Body of pancreas (tissue), 4 donors: ENCODE measurements at regions not wholly inside any gene's neighbourhood (a gene's known extent, or its start where the extent isn't known, plus 50 kb on each side); places are given as distances from the start of the nearest gene placed in this dataset.

Experiments
- ATAC-seq: fragments of 150-250 bp; one replicate; pipeline ENCODE4 v1.9.1; 2016
- DNase-seq, 4 donors: peaks; one replicate each; pipeline ENCODE4 v3.0.0-alpha.2; 2019
- H3K27ac ChIP-seq, 4 donors: fragments of 200-600 bp; sonication (generic); 1 replicate in 3 of 4; 2 replicates in 1 of 4; pipeline versions ENCODE4 v1.5.1 to v1.6.1; 2016 to 2019; ENCODE audit warnings: mild to moderate bottlenecking in 1 of 4, mixed read lengths in 1 of 4, moderate library complexity in 1 of 4
- H3K27me3 ChIP-seq, 2 donors: fragments of 200-600 bp; sonication (generic); one replicate each; pipeline ENCODE4 v1.6.0; 2016; ENCODE audit warnings: mild to moderate bottlenecking in 1 of 2
- H3K36me3 ChIP-seq, 2 donors: fragments of 200-600 bp; sonication (generic); replicated peaks in 1 of 2; 2 replicates each; pipeline ENCODE4 v1.5.1; 2016; ENCODE audit warnings: low read depth in 2 of 2; ENCODE audit not compliant: insufficient read depth in 1 of 2
- H3K4me1 ChIP-seq: fragments of 200-600 bp; sonication (generic); one replicate; pipeline ENCODE4 v1.6.0; 2016
- H3K4me3 ChIP-seq, 2 donors: fragments of 200-600 bp; sonication (generic); 1 replicate in 1 of 2; 2 replicates in 1 of 2; pipeline ENCODE4 v1.5.1; 2016 to 2019
- H3K9me3 ChIP-seq, 3 donors: fragments of 200-600 bp; sonication (generic); 1 replicate in 2 of 3; 2 replicates in 1 of 3; pipeline ENCODE4 v1.5.1; 2016
- POLR2A ChIP-seq, 3 donors: fragments of 450-650 bp; IDR thresholded peaks; one replicate each; pipeline ENCODE4 v1.6.1; 2016; ENCODE audit warnings: antibody characterized with exemption in 3 of 3, mild to moderate bottlenecking in 2 of 3
- WGBS, 2 donors: methylation state at CpG; one replicate each; pipeline ENCODE4 v1.1.5; 2017; 5-methylcytosine and 5-hydroxymethylcytosine counted together
- intact Hi-C: fragments of 100-400 bp; cut with DNase I; formaldehyde crosslinking; loops from one replicate; pipeline ENCODE4 v1.15.1; 2023
- TF ChIP-seq, protein P1 (sequence below), 7 experiments: fragments of 450-650 bp in 4 of 7; fragments of 200-600 bp in 3 of 7; sonication (generic) in 3 of 7; IDR thresholded peaks; one replicate each; pipeline ENCODE4 v1.5.1; 2016 to 2019; ENCODE audit warnings: antibody characterized with exemption in 7 of 7

- no peak overlapping the region for H3K27ac ChIP-seq
These were observed 131.9 kb downstream of the RAP2A start for GRCh38 chr13:97565906-97566305.

GRCh38 chr13:97566907-97567306 is 132.9 kb downstream of the RAP2A start:
- H3K9me3 ChIP-seq = no peaks in the 10 kb centered on the region
- H3K27me3 ChIP-seq = no peaks in the 10 kb centered on the region
- WGBS, 2 donors = 82 to 88% methylated on average over 2 of the region's 2 CpGs
- intact Hi-C loops = no loop called here
- TF ChIP-seq, protein P1, sequence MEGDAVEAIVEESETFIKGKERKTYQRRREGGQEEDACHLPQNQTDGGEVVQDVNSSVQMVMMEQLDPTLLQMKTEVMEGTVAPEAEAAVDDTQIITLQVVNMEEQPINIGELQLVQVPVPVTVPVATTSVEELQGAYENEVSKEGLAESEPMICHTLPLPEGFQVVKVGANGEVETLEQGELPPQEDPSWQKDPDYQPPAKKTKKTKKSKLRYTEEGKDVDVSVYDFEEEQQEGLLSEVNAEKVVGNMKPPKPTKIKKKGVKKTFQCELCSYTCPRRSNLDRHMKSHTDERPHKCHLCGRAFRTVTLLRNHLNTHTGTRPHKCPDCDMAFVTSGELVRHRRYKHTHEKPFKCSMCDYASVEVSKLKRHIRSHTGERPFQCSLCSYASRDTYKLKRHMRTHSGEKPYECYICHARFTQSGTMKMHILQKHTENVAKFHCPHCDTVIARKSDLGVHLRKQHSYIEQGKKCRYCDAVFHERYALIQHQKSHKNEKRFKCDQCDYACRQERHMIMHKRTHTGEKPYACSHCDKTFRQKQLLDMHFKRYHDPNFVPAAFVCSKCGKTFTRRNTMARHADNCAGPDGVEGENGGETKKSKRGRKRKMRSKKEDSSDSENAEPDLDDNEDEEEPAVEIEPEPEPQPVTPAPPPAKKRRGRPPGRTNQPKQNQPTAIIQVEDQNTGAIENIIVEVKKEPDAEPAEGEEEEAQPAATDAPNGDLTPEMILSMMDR (IDR thresholded peaks at IDR 0.05) = no peak
- no peak for TF ChIP-seq POLR2A (IDR thresholded peaks at IDR 0.05)
- no peak overlapping the region for H3K4me3 ChIP-seq
- ATAC-seq (no peak), DNase-seq (no peak)
- H3K27ac ChIP-seq = no peak overlapping the region
- H3K4me1 ChIP-seq = peaks cover 7% of the 10 kb centered on the region
- H3K36me3 ChIP-seq = no peaks in the 10 kb centered on the region

More at GRCh38 chr13:97565906-97566305, 131.9 kb downstream of the RAP2A start:
- no peak for ATAC-seq
- Histone ChIP-seq H3K36me3 (no peaks in the 10 kb centered on the region), H3K4me1 (peaks cover 7% of the 10 kb centered on the region), H3K9me3 (no peaks in the 10 kb centered on the region), H3K27me3 (no peaks in the 10 kb centered on the region), H3K4me3 (no peak overlapping the region)
- intact Hi-C loops = no loop called here
- 70 to 72% methylated on average over 3 of the region's 3 CpGs for WGBS, 2 donors
- TF ChIP-seq, protein P1 (IDR thresholded peaks at IDR 0.05) = no peak
- no peak for TF ChIP-seq POLR2A (IDR thresholded peaks at IDR 0.05)
- DNase-seq = no peak

DNA sequence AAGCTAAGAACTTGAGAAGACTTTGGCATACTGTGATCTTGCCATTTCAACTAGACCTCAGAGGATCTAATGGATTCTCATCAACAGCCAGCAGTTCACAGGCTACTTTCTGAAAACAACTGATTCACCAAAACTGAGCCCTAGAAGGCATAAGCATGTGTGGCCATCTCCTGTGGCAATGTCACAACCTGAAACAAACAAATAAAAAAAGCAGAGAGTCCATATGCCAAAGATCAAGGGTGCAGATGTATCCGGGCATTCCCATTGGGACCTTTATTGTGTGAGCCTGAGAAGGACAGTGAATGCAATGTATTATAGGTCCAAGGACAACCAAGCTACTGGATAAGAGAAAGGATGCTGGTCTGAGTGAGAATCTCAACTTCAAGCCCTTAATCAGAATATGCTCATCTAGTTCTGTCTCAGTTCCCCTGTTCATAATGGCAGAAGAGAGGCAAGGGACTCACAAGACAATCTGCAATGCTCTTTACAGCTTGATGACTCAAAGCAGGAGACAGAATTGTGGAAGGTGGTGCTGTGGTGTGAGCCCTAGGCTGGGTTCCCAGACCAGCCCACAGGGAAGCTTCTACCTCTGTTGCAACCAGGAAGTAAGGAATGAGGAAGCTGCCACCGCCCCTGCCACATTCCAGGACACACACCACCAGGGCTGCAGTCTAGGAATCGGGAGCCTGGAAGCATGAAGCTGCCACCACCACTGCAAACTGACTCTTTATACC is 133.7 kb downstream of the RAP2A start:
- Histone ChIP-seq H3K27ac (peak overlapping the region in 2 of 4 donors; percentile 44 to 62), H3K27me3 (no peaks in the 10 kb centered on the region), H3K4me3 (no peak overlapping the region), H3K9me3 (no peaks in the 10 kb centered on the region), H3K4me1 (peaks cover 7% of the 10 kb centered on the region), H3K36me3 (no peaks in the 10 kb centered on the region)
- intact Hi-C loops = no loop called here
- TF ChIP-seq, protein P1 (IDR thresholded peaks at IDR 0.05) = no peak
- no peak for TF ChIP-seq POLR2A (IDR thresholded peaks at IDR 0.05)
- peak; percentile 84 for ATAC-seq
- WGBS, 2 donors = 25 to 68% methylated on average over 2 to 3 of the region's 3 CpGs
- peak; percentile 54 to 66 (median 60) for DNase-seq

- 30 to 50% methylated on average over 1 of the region's 1 CpG for WGBS, 2 donors
- no peak for TF ChIP-seq POLR2A (IDR thresholded peaks at IDR 0.05)
- TF ChIP-seq, protein P1 (IDR thresholded peaks at IDR 0.05) = no peak
- no peak overlapping the region for H3K4me3 ChIP-seq
- no peaks in the 10 kb centered on the region for H3K9me3 ChIP-seq
- ATAC-seq (peak; percentile 88), DNase-seq (peak; percentile 50 to 65 (median 58))
- H3K36me3 ChIP-seq = no peaks in the 10 kb centered on the region
- peak overlapping the region in 2 of 4 donors; percentile 44 to 62 for H3K27ac ChIP-seq
- peaks cover 7% of the 10 kb centered on the region for H3K4me1 ChIP-seq
- intact Hi-C loops = no loop called here
- no peaks in the 10 kb centered on the region for H3K27me3 ChIP-seq
These were observed 134.9 kb downstream of the RAP2A start for GRCh38 chr13:97568850-97569249.

DNA sequence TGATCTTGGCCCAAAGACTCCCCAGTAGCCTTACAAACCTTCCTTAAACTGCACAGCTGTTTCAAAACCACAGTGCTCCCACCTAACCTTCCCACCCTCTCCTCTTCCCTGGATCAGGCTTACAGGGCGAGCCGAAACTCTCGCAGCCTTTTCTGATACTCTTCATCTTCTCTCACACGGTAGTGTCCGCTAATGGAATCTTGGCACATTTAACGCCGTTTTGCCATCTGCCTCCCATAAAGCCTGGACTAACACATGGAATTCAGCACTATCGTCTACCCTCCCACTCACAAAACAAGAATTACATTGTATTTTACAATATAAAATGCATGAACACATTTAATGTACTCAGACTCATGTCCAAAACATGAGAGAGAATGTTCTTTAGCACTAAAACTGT is 135.9 kb downstream of the RAP2A start:
- Histone ChIP-seq H3K4me1 (peaks cover 7% of the 10 kb centered on the region), H3K27ac (no peak overlapping the region), H3K4me3 (no peak overlapping the region), H3K36me3 (no peaks in the 10 kb centered on the region), H3K27me3 (no peaks in the 10 kb centered on the region), H3K9me3 (no peaks in the 10 kb centered on the region)
- DNase-seq = no peak
- WGBS, 2 donors = 71 to 77% methylated on average over 8 of the region's 8 CpGs
- no peak for TF ChIP-seq POLR2A (IDR thresholded peaks at IDR 0.05)
- intact Hi-C loops = no loop called here
- no peak for ATAC-seq
